B cell (primary cell): ENCODE measurements at regions not wholly inside any gene's neighbourhood (a gene's known extent, or its start where the extent isn't known, plus 50 kb on each side); places are given as distances from the start of the nearest gene placed in this dataset.

Experiments used
- ATAC-seq: fragments of 200-7000 bp; cut with Tn5 transposase; one replicate; pipeline ENCODE4 v1.10.0; 2021; ENCODE audit warnings: low read depth, mild to moderate bottlenecking, moderate number of reproducible peaks, moderate library complexity
- CTCF ChIA-PET: fragments of 350-600 bp; sonication (Branson Sonifier 250); formaldehyde crosslinking; loops from one replicate; lab custom pipeline; 2021; ENCODE audit warnings: antibody characterized with exemption, inconsistent platforms; lab: Charles Lee
- POLR2A ChIA-PET: fragments of 350-600 bp; sonication (Branson Sonifier 250); formaldehyde crosslinking; loops from one replicate; lab custom pipeline; 2021; ENCODE audit warnings: antibody characterized with exemption; lab: Charles Lee
- DNase-seq: peaks from one replicate; pipeline ENCODE4 v3.0.0; 2013
- H2AFZ ChIP-seq: 2 replicates; pipeline ENCODE4 v1.6.1; 2012; ENCODE audit warnings: mild to moderate bottlenecking, low read depth, low read length; ENCODE audit not compliant: insufficient read depth, poor library complexity, severe bottlenecking
- H3K27ac ChIP-seq, 2 donors: 1 replicate in 1 of 2; 2 replicates in 1 of 2; pipeline ENCODE4 v1.5.1; 2012 to 2013; ENCODE audit warnings: low read length in 2 of 2, mild to moderate bottlenecking in 2 of 2, moderate library complexity in 1 of 2
- H3K27me3 ChIP-seq, 4 experiments: fragments of 200-600 bp in 1 of 4; sonication (generic) in 1 of 4; replicated peaks in 1 of 4; 1 replicate in 2 of 4; 2 replicates in 2 of 4; pipeline versions ENCODE4 v1.6.1 to v1.7.0; 2013 to 2016; ENCODE audit warnings: low read length in 3 of 4, mild to moderate bottlenecking in 2 of 4, mixed read lengths in 1 of 4, moderate library complexity in 1 of 4; ENCODE audit not compliant: insufficient read depth in 4 of 4, control insufficient read depth in 3 of 4; ENCODE audit errors: control extremely low read depth in 1 of 4
- H3K36me3 ChIP-seq, 2 experiments: replicated peaks in 1 of 2; 1 replicate in 1 of 2; 2 replicates in 1 of 2; pipeline versions ENCODE4 v1.6.1 to v1.7.1; 2013; ENCODE audit warnings: low read length in 1 of 2; ENCODE audit not compliant: insufficient read depth in 2 of 2, control insufficient read depth in 1 of 2; ENCODE audit errors: control extremely low read depth in 1 of 2, extremely low read depth in 1 of 2
- H3K4me1 ChIP-seq, 2 donors: fragments of 200-600 bp in 1 of 2; sonication (generic) in 1 of 2; 1 replicate in 1 of 2; 2 replicates in 1 of 2; pipeline versions ENCODE4 v1.5.1 to v1.6.1; 2013 to 2017; ENCODE audit warnings: low read length in 2 of 2; ENCODE audit not compliant: control insufficient read depth in 2 of 2, insufficient read depth in 2 of 2
- H3K4me2 ChIP-seq: replicated peaks from 2 replicates; pipeline ENCODE3; 2012; ENCODE audit warnings: mild to moderate bottlenecking, low read depth, low read length; ENCODE audit not compliant: poor library complexity, severe bottlenecking
- H3K4me3 ChIP-seq, 5 experiments: fragments of 200-600 bp in 1 of 5; sonication (generic) in 1 of 5; 1 replicate in 3 of 5; 2 replicates in 2 of 5; pipeline versions ENCODE4 v1.5.1 to v1.7.0; 2011 to 2016; ENCODE audit warnings: low read length in 4 of 5, mild to moderate bottlenecking in 4 of 5, low read depth in 2 of 5, control low read depth in 1 of 5, moderate library complexity in 1 of 5; ENCODE audit not compliant: insufficient read depth in 1 of 5; ENCODE audit errors: control extremely low read depth in 1 of 5, extremely low read depth in 1 of 5
- H3K79me2 ChIP-seq: fragments of 200-600 bp; sonication (generic); one replicate; pipeline ENCODE4 v1.6.0; 2016; ENCODE audit warnings: low read length; ENCODE audit not compliant: control insufficient read depth, insufficient read depth
- H3K9ac ChIP-seq: fragments of 200-600 bp; sonication (generic); 2 replicates; pipeline ENCODE4 v1.6.1; 2017; ENCODE audit warnings: mild to moderate bottlenecking, low read length, moderate library complexity
- H3K9me3 ChIP-seq, 3 donors: one replicate each; pipeline versions ENCODE4 v1.6.1 to v1.7.1; 2013; ENCODE audit warnings: low read length in 2 of 3; ENCODE audit not compliant: control insufficient read depth in 2 of 3, insufficient read depth in 1 of 3; ENCODE audit errors: control extremely low read depth in 1 of 3
- H4K20me1 ChIP-seq: 2 replicates; pipeline ENCODE4 v1.6.0; 2012; ENCODE audit warnings: mild to moderate bottlenecking, low read length; ENCODE audit not compliant: insufficient read depth, control insufficient read depth, poor library complexity, severe bottlenecking
- H3K27ac Mint-ChIP-seq: one replicate; pipeline ENCODE4 v1.8.0; 2021; ENCODE audit warnings: mixed read lengths
- H3K27me3 Mint-ChIP-seq: one replicate; pipeline ENCODE4 v1.8.0; 2021; ENCODE audit warnings: mixed read lengths
- H3K4me1 Mint-ChIP-seq: one replicate; pipeline ENCODE4 v1.8.0; 2021; ENCODE audit warnings: mixed read lengths
- H3K4me3 Mint-ChIP-seq: one replicate; pipeline ENCODE4 v1.8.0; 2021; ENCODE audit warnings: mixed read lengths
- H3K9me3 Mint-ChIP-seq: one replicate; pipeline ENCODE4 v1.8.0; 2022; ENCODE audit warnings: mixed read lengths; ENCODE audit not compliant: insufficient read depth
- EZH2 ChIP-seq: IDR thresholded peaks from 2 replicates; pipeline ENCODE4 v1.6.1; 2012; ENCODE audit warnings: borderline replicate concordance, low read depth, mild to moderate bottlenecking, moderate library complexity, low read length; ENCODE audit not compliant: insufficient read depth, poor library complexity, severe bottlenecking
- WGBS: methylation state at CpG from one replicate; pipeline ENCODE4 v1.1.5; 2013; ENCODE audit warnings: missing lambda C conversion rate; ENCODE audit not compliant: insufficient coverage; 5-methylcytosine and 5-hydroxymethylcytosine counted together
- intact Hi-C: fragments of 100-400 bp; cut with micrococcal nuclease; formaldehyde crosslinking; loops from one replicate; pipeline ENCODE4 v1.10.0; 2022
- TF ChIP-seq, protein P1 (sequence below): fragments of 200-600 bp; IDR thresholded peaks from one replicate; pipeline ENCODE4 v1.8.0; 2022; ENCODE audit warnings: antibody characterized with exemption, mild to moderate bottlenecking

DNA sequence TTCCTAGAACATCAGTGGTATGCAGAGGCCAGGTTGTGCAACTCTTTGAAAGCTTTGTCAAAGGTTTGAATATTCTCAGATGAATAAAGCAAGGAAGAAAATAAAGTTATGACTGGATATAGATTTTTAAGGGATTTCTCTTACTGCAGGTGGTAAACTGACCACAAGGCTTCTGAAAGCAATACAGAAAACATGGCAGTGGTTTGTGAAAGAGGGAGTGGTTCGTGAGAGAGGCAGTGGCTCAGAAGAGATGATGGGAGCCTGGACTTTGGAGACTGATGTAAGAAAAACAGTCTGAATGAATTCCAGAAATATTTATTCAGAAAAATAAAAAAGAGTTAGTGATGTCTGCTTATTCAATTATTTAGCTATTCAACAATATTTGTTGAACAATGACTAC is 380.4 kb upstream of the CTNND2 start:
- Histone ChIP-seq H3K27ac (no peak overlapping the region), H3K79me2 (no peaks in the 10 kb centered on the region), H3K4me3 (no peak overlapping the region), H3K9me3 (no peaks in the 10 kb centered on the region), H3K36me3 (no peaks in the 10 kb centered on the region), H3K27me3 (no peaks in the 10 kb centered on the region), H3K9ac (no peak overlapping the region), H2AFZ (no peak overlapping the region), H3K4me2 (no peak overlapping the region), H4K20me1 (no peaks in the 10 kb centered on the region), H3K4me1 (no peaks in the 10 kb centered on the region)
- POLR2A ChIA-PET, result no interaction called here
- TF ChIP-seq EZH2, result no peak
- TF ChIP-seq, protein P1, sequence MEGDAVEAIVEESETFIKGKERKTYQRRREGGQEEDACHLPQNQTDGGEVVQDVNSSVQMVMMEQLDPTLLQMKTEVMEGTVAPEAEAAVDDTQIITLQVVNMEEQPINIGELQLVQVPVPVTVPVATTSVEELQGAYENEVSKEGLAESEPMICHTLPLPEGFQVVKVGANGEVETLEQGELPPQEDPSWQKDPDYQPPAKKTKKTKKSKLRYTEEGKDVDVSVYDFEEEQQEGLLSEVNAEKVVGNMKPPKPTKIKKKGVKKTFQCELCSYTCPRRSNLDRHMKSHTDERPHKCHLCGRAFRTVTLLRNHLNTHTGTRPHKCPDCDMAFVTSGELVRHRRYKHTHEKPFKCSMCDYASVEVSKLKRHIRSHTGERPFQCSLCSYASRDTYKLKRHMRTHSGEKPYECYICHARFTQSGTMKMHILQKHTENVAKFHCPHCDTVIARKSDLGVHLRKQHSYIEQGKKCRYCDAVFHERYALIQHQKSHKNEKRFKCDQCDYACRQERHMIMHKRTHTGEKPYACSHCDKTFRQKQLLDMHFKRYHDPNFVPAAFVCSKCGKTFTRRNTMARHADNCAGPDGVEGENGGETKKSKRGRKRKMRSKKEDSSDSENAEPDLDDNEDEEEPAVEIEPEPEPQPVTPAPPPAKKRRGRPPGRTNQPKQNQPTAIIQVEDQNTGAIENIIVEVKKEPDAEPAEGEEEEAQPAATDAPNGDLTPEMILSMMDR, result no peak
- CTCF ChIA-PET, result no interaction called here
- Mint-ChIP-seq H3K27me3 (no peaks in the 10 kb centered on the region), H3K4me1 (no peaks in the 10 kb centered on the region), H3K27ac (no peak overlapping the region), H3K4me3 (no peak overlapping the region), H3K9me3 (no peaks in the 10 kb centered on the region)
- intact Hi-C loops, result no loop called here
- no peak for DNase-seq
- no peak for ATAC-seq
- WGBS, result no CpG with 5 or more reads among the region's 1 CpG

DNA sequence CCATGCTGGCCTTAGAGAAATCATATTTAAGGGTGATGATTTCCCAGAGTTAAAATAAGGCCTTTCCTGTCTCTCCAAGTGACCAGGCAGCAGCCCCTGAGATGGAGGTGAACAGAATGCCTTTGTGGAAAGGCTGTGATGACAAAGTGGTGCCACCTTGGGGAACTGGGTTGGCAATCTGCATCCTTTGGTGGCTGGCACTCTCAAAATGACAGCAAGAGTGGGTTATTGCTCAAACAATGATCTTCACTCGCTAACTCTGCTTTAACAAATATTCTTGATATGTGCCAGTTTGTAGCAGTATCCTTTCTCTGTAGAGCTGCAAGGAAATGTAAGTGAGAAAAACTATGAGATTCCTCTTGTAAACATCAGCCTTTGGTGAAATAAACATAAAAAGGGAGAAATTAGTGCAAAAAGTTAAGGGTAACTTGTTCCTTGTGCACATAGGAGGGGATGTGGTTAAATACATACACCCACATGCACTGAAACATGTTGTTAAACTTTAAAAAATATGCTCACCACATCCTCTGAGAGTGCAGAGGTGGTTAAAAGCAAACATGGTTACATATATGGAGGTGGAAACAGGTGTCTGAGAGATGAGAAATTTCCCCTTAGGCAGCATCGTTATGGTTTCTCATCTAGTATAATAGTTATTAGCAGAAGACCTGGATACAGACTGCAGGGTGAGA is 373.4 kb upstream of the CTNND2 start:
- Histone ChIP-seq H3K79me2 (no peaks in the 10 kb centered on the region), H3K4me3 (no peak overlapping the region), H3K4me2 (no peak overlapping the region), H4K20me1 (no peaks in the 10 kb centered on the region), H3K9ac (no peak overlapping the region), H3K27ac (no peak overlapping the region), H3K36me3 (no peaks in the 10 kb centered on the region), H3K4me1 (no peaks in the 10 kb centered on the region), H2AFZ (no peak overlapping the region), H3K9me3 (no peaks in the 10 kb centered on the region), H3K27me3 (no peaks in the 10 kb centered on the region)
- POLR2A ChIA-PET, result no interaction called here
- DNase-seq (no peak), ATAC-seq (no peak)
- intact Hi-C loops, result no loop called here
- Mint-ChIP-seq H3K27me3 (no peaks in the 10 kb centered on the region), H3K4me1 (no peaks in the 10 kb centered on the region), H3K9me3 (peaks cover 4% of the 10 kb centered on the region), H3K27ac (no peak overlapping the region), H3K4me3 (no peak overlapping the region)
- WGBS, result no CpG with 5 or more reads among the region's 2 CpGs
- CTCF ChIA-PET, result no interaction called here
- TF ChIP-seq, protein P1, result no peak
- TF ChIP-seq EZH2, result no peak
